Fibroblast of villous mesenchyme (primary cell): ENCODE measurements at regions not wholly inside any gene's neighbourhood (a gene's known extent, or its start where the extent isn't known, plus 50 kb on each side); places are given as distances from the start of the nearest gene placed in this dataset.

Source experiments
- DNase-seq: peaks from one replicate; pipeline ENCODE4 v3.0.0-alpha.2; 2010; ENCODE audit warnings: low read depth
- H3K4me3 ChIP-seq: 2 replicates; pipeline ENCODE4 v1.5.1; 2011; ENCODE audit warnings: low read depth, mild to moderate bottlenecking, low read length
- TF ChIP-seq, protein P1 (sequence below): IDR thresholded peaks from 2 replicates; pipeline ENCODE4 v1.5.1; 2012; ENCODE audit warnings: low read depth, mild to moderate bottlenecking, low read length; ENCODE audit not compliant: insufficient read depth

- no peak for DNase-seq
- TF ChIP-seq, protein P1, sequence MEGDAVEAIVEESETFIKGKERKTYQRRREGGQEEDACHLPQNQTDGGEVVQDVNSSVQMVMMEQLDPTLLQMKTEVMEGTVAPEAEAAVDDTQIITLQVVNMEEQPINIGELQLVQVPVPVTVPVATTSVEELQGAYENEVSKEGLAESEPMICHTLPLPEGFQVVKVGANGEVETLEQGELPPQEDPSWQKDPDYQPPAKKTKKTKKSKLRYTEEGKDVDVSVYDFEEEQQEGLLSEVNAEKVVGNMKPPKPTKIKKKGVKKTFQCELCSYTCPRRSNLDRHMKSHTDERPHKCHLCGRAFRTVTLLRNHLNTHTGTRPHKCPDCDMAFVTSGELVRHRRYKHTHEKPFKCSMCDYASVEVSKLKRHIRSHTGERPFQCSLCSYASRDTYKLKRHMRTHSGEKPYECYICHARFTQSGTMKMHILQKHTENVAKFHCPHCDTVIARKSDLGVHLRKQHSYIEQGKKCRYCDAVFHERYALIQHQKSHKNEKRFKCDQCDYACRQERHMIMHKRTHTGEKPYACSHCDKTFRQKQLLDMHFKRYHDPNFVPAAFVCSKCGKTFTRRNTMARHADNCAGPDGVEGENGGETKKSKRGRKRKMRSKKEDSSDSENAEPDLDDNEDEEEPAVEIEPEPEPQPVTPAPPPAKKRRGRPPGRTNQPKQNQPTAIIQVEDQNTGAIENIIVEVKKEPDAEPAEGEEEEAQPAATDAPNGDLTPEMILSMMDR, result no peak
Measured at GRCh38 chrX:109926743-109927662, 75.9 kb upstream of the TMEM164 start.

GRCh38 chrX:109927663-109928273 lies 75.1 kb upstream of the TMEM164 start:
- no peak for DNase-seq
- TF ChIP-seq, protein P1, result no peak
- H3K4me3 ChIP-seq, result no peak overlapping the region

More at GRCh38 chrX:109926743-109927662, 75.9 kb upstream of the TMEM164 start:
- H3K4me3 ChIP-seq, result no peak overlapping the region

GRCh38 chrX:109928596-109929335 lies 74.1 kb upstream of the TMEM164 start:
- DNase-seq, result no peak
- TF ChIP-seq, protein P1, result no peak
- H3K4me3 ChIP-seq, result no peak overlapping the region

GRCh38 chrX:109931677-109932076 lies 71.2 kb upstream of the TMEM164 start:
- no peak overlapping the region for H3K4me3 ChIP-seq
- TF ChIP-seq, protein P1, result no peak
- DNase-seq, result no peak

DNA sequence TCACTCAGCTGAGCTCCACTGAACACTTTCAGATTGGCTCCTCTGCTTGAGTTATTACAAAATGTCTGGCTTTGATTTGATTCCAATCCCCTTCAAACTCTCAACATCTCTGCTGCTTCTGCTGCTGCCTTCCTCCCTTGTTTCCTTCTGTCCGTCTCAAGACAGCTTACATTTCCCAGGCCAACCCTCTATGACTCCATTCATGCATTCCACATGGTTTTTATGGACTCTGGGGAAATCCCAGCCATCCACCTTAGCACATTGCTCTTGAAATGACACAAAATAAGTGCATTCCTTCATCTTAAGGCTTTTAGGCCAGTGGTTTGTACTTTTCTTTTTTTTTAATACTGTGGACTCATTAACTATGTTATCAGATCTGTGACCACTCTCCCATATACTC lies 68.5 kb upstream of the TMEM164 start:
- no peak overlapping the region for H3K4me3 ChIP-seq
- TF ChIP-seq, protein P1, result no peak
- peak; percentile 59 for DNase-seq

DNA sequence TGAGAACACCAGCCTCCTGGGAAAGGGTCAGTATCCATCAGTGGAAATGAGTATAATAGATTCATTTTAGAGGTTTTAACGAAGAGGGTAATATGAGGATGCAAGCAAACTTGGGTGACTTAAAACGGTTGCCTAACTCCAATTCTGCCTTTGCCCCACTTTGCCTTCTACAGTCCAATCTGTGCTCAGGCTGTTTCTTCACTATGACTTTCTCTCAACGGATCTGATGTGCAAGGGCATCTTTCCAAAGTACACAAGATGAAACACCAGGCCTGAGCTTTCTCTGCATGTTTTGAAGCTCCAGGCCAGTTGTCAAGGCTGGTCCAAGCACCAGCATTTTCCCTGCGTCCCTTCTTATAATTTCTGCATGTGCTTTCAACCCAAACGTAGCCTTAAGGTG lies 68.0 kb upstream of the TMEM164 start:
- no peak for DNase-seq
- TF ChIP-seq, protein P1, result no peak
- no peak overlapping the region for H3K4me3 ChIP-seq
